CD4-positive, alpha-beta T cell (primary cell): ENCODE measurements at regions not wholly inside any gene's neighbourhood (a gene's known extent, or its start where the extent isn't known, plus 50 kb on each side); places are given as distances from the start of the nearest gene placed in this dataset.

ENCODE experiments used
- ATAC-seq: fragments of 200-7000 bp; cut with Tn5 transposase; one replicate; pipeline ENCODE4 v1.10.0; 2022; ENCODE audit warnings: mild to moderate bottlenecking; ENCODE audit not compliant: poor library complexity
- CTCF ChIA-PET: fragments of 350-600 bp; sonication (Branson Sonifier 250); formaldehyde crosslinking; loops from one replicate; lab custom pipeline; 2021; ENCODE audit warnings: antibody characterized with exemption, inconsistent platforms; lab: Charles Lee
- POLR2A ChIA-PET: fragments of 350-600 bp; sonication (Branson Sonifier 250); formaldehyde crosslinking; loops from one replicate; lab custom pipeline; 2021; ENCODE audit warnings: antibody characterized with exemption, inconsistent platforms; lab: Charles Lee
- DNase-seq, 14 experiments: peaks; one replicate each; pipeline ENCODE4 v3.0.0-alpha.2; 2013 to 2020; ENCODE audit warnings: mixed read lengths in 2 of 14
- H3K27ac ChIP-seq, 2 donors: one replicate each; pipeline versions ENCODE4 v1.5.1 to v1.7.0; 2013; ENCODE audit warnings: low read length in 2 of 2, low read depth in 1 of 2, mild to moderate bottlenecking in 1 of 2
- H3K27me3 ChIP-seq, 2 experiments: 1 replicate in 1 of 2; 2 replicates in 1 of 2; pipeline versions ENCODE4 v1.6.1 to v1.7.0; 2013; ENCODE audit warnings: low read length in 2 of 2, control low read depth in 1 of 2, mild to moderate bottlenecking in 1 of 2, moderate library complexity in 1 of 2; ENCODE audit not compliant: insufficient read depth in 2 of 2, control insufficient read depth in 1 of 2
- H3K36me3 ChIP-seq: one replicate; pipeline ENCODE4 v1.6.1; 2013; ENCODE audit warnings: low read length, control low read depth; ENCODE audit not compliant: insufficient read depth
- H3K4me1 ChIP-seq: one replicate; pipeline ENCODE4 v1.6.1; 2013; ENCODE audit warnings: low read length, control low read depth; ENCODE audit not compliant: insufficient read depth
- H3K4me3 ChIP-seq: one replicate; pipeline ENCODE4 v1.5.1; 2013; ENCODE audit warnings: mild to moderate bottlenecking, low read length, moderate library complexity
- H3K9me3 ChIP-seq, 2 experiments: 1 replicate in 1 of 2; 2 replicates in 1 of 2; pipeline versions ENCODE4 v1.6.1 to v1.7.0; 2013; ENCODE audit warnings: low read length in 2 of 2, mild to moderate bottlenecking in 2 of 2, control low read depth in 1 of 2, moderate library complexity in 1 of 2; ENCODE audit not compliant: control insufficient read depth in 1 of 2, insufficient read depth in 1 of 2
- H3K27ac Mint-ChIP-seq: one replicate; pipeline ENCODE4 v1.8.0; 2020; ENCODE audit warnings: mixed read lengths
- H3K27me3 Mint-ChIP-seq: one replicate; pipeline ENCODE4 v1.8.0; 2021; ENCODE audit warnings: mixed read lengths
- H3K36me3 Mint-ChIP-seq: one replicate; pipeline ENCODE4 v1.8.0; 2021; ENCODE audit warnings: low read depth, mixed read lengths
- H3K4me1 Mint-ChIP-seq: one replicate; pipeline ENCODE4 v1.8.0; 2021; ENCODE audit warnings: low read depth, mixed read lengths
- H3K4me3 Mint-ChIP-seq: one replicate; pipeline ENCODE4 v1.8.0; 2020; ENCODE audit warnings: mild to moderate bottlenecking, mixed read lengths
- H3K9me3 Mint-ChIP-seq: one replicate; pipeline ENCODE4 v1.8.0; 2020; ENCODE audit warnings: mixed read lengths
- intact Hi-C, 2 experiments: fragments of 100-400 bp; cut with DNase I in 1 of 2; cut with micrococcal nuclease in 1 of 2; formaldehyde crosslinking; loops; one replicate each; pipeline versions ENCODE4 v1.15.1 to v1.9.0; 2023 to 2025; cut with DNase I, micrococcal nuclease
- TF ChIP-seq, protein P1 (sequence below): fragments of 200-600 bp; IDR thresholded peaks from one replicate; pipeline ENCODE4 v1.8.0; 2022; ENCODE audit warnings: antibody characterized with exemption, mild to moderate bottlenecking

DNA sequence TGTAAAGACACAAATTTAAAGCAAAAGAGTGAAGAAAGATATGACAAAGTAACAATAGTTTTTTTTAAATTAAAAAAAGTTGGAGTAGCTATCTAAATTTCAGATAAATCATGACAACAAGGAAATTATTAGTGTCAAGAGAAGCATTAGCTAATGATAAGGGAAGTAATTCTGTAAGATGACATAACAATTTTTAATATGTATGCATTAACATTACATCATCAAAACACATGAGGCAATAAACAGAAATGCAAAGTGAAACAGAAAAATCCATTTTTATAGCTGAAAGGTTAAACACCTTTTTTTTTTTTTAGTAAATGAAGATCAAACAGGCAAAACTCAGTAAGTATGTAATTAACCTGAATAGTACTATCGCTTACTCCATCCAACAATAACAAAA, 804.9 kb upstream of the PRR20A start:
- POLR2A ChIA-PET = interaction anchor here (0.7 kb wide), 1 partner anchor 15 kb away, joined by 4 read pairs; no protein-coding TSS in a partner anchor
- no peaks in the 10 kb centered on the region for H3K9me3 ChIP-seq
- H3K36me3 ChIP-seq = no peaks in the 10 kb centered on the region
- H3K27ac ChIP-seq = no peak overlapping the region
- CTCF ChIA-PET = no interaction called here
- TF ChIP-seq, protein P1, sequence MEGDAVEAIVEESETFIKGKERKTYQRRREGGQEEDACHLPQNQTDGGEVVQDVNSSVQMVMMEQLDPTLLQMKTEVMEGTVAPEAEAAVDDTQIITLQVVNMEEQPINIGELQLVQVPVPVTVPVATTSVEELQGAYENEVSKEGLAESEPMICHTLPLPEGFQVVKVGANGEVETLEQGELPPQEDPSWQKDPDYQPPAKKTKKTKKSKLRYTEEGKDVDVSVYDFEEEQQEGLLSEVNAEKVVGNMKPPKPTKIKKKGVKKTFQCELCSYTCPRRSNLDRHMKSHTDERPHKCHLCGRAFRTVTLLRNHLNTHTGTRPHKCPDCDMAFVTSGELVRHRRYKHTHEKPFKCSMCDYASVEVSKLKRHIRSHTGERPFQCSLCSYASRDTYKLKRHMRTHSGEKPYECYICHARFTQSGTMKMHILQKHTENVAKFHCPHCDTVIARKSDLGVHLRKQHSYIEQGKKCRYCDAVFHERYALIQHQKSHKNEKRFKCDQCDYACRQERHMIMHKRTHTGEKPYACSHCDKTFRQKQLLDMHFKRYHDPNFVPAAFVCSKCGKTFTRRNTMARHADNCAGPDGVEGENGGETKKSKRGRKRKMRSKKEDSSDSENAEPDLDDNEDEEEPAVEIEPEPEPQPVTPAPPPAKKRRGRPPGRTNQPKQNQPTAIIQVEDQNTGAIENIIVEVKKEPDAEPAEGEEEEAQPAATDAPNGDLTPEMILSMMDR = no peak
- H3K27me3 ChIP-seq = no peaks in the 10 kb centered on the region
- intact Hi-C loops = no loop called here
- H3K9me3 Mint-ChIP-seq = peaks cover 20% of the 10 kb centered on the region
- no peak overlapping the region for H3K4me3 Mint-ChIP-seq
- H3K27me3 Mint-ChIP-seq = no peaks in the 10 kb centered on the region
- no peaks in the 10 kb centered on the region for H3K4me1 ChIP-seq
- H3K4me1 Mint-ChIP-seq = no peaks in the 10 kb centered on the region
- H3K27ac Mint-ChIP-seq = no peak overlapping the region
- H3K4me3 ChIP-seq = no peak overlapping the region
- H3K36me3 Mint-ChIP-seq = no peaks in the 10 kb centered on the region
- no peak for DNase-seq
- ATAC-seq = no peak

DNA sequence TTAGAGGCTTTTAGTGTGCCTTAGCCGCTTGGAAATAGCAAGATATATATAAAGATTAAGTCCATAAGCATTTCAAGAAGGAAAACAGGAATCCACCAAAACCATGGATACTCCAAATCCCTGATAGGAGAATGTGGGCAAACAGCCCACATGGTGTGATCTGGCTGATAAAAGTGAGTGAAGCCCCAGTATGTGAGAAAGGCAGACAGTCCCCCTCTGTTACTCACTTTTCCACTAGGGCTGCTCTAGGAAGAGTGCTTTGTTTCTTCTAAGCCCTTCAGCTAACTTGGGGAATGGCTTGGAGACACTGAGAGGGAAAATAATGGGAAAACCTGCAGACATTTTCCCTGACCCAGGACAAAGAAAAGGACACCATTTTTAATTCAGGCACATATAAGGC, 802.3 kb upstream of the PRR20A start:
- Mint-ChIP-seq H3K4me1 (no peaks in the 10 kb centered on the region), H3K27me3 (no peaks in the 10 kb centered on the region), H3K4me3 (no peak overlapping the region), H3K9me3 (peaks cover 19% of the 10 kb centered on the region), H3K27ac (no peak overlapping the region), H3K36me3 (no peaks in the 10 kb centered on the region)
- H3K27me3 ChIP-seq = no peaks in the 10 kb centered on the region
- ChIA-PET POLR2A (no interaction called here), CTCF (no interaction called here)
- intact Hi-C loops = no loop called here
- TF ChIP-seq, protein P1 = no peak
- DNase-seq = no peak
- H3K36me3 ChIP-seq = no peaks in the 10 kb centered on the region
- H3K4me1 ChIP-seq = no peaks in the 10 kb centered on the region
- no peak overlapping the region for H3K27ac ChIP-seq
- no peaks in the 10 kb centered on the region for H3K9me3 ChIP-seq
- H3K4me3 ChIP-seq = no peak overlapping the region
- ATAC-seq = no peak

DNA sequence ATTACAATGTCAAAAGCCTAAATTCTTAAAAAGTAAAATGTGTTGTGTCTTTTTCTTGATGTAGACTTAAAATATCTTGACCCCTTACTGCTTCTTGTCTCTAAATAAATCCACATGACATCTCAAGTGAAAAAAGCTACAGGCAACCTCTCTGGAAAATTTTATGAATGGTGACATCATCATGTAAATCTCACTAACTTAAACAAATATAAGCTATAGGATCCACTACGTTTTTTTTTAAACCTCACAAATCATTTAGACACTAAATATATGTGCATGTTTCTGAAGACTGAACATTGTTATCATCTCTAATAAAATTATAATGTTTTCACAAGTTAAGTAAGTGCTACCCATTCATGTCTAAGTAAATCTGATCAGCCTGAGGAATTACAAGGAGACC, 793.7 kb upstream of the PRR20A start:
- DNase-seq = no peak
- H3K9me3 ChIP-seq = peaks cover 0 to 4% of the 10 kb centered on the region in 2 experiments
- ATAC-seq = no peak
- intact Hi-C loops = no loop called here
- H3K4me1 ChIP-seq = no peaks in the 10 kb centered on the region
- no peak overlapping the region for H3K4me3 ChIP-seq
- Mint-ChIP-seq H3K36me3 (no peaks in the 10 kb centered on the region), H3K27ac (no peak overlapping the region), H3K9me3 (peaks cover 11% of the 10 kb centered on the region), H3K4me1 (no peaks in the 10 kb centered on the region), H3K4me3 (no peak overlapping the region), H3K27me3 (no peaks in the 10 kb centered on the region)
- H3K27me3 ChIP-seq = no peaks in the 10 kb centered on the region
- H3K36me3 ChIP-seq = no peaks in the 10 kb centered on the region
- TF ChIP-seq, protein P1 = no peak
- H3K27ac ChIP-seq = no peak overlapping the region
- POLR2A ChIA-PET = no interaction called here
- CTCF ChIA-PET = no interaction called here
